ENCODE measurements at regions not wholly inside any gene's neighbourhood (a gene's known extent, or its start where the extent isn't known, plus 50 kb on each side); places are given as distances from the start of the nearest gene placed in this dataset.
"Not testable (repeated sequence)": the region's sequence is repeated elsewhere in the genome, so short reads cannot be mapped to it uniquely, and the experiment has no call there.

- Histone ChIP-seq H3K4me3 (no peak overlapping the region), H3K27ac (no peak overlapping the region), H3K9me3 (peaks cover 0 to 9% (median 4%) of the 10 kb centered on the region in 4 donors), H3K27me3 (no peaks in the 10 kb centered on the region), H3K4me1 (no peaks in the 10 kb centered on the region), H3K36me3 (no peaks in the 10 kb centered on the region)
- no peak for DNase-seq (ENCODE audit: low spot score in 2 of 2)
- TF ChIP-seq EP300 (IDR thresholded peaks at IDR 0.05) (no peak), CTCF (IDR thresholded peaks at IDR 0.05) (no peak), POLR2A (IDR thresholded peaks at IDR 0.05) (no peak)
- 83 to 87% methylated on average over 3 of the region's 3 CpGs for WGBS, 2 donors
These were observed 327.2 kb downstream of the CENPW start for GRCh38 chr6:126667071-126667470.

- no peak for DNase-seq (ENCODE audit: low spot score in 2 of 2)
- no peak overlapping the region for H3K4me3 ChIP-seq
- H3K9me3 ChIP-seq, result peaks cover 0 to 9% (median 4%) of the 10 kb centered on the region in 4 donors
- TF ChIP-seq CTCF (IDR thresholded peaks at IDR 0.05) (no peak), POLR2A (IDR thresholded peaks at IDR 0.05) (no peak), EP300 (IDR thresholded peaks at IDR 0.05) (no peak)
- no peaks in the 10 kb centered on the region for H3K36me3 ChIP-seq
- H3K27ac ChIP-seq, result no peak overlapping the region
- no peaks in the 10 kb centered on the region for H3K4me1 ChIP-seq
- H3K27me3 ChIP-seq, result no peaks in the 10 kb centered on the region
These were observed 327.8 kb downstream of the CENPW start for GRCh38 chr6:126667728-126668127.

GRCh38 chr6:126672649-126673048 lies 332.7 kb downstream of the CENPW start:
- Histone ChIP-seq H3K27me3 (no peaks in the 10 kb centered on the region), H3K4me1 (no peaks in the 10 kb centered on the region), H3K9me3 (peaks cover 0 to 16% (median 4%) of the 10 kb centered on the region in 4 donors), H3K27ac (no peak overlapping the region), H3K4me3 (no peak overlapping the region), H3K36me3 (no peaks in the 10 kb centered on the region)
- WGBS, 2 donors, result 54 to 56% methylated on average over 1 of the region's 1 CpG
- no peak for DNase-seq (ENCODE audit: low spot score in 2 of 2)
- TF ChIP-seq EP300 (IDR thresholded peaks at IDR 0.05) (no peak), POLR2A (IDR thresholded peaks at IDR 0.05) (no peak), CTCF (IDR thresholded peaks at IDR 0.05) (no peak)

GRCh38 chr6:126673749-126674148 lies 333.8 kb downstream of the CENPW start:
- not testable (repeated sequence) for H3K36me3 ChIP-seq; H3K4me1 ChIP-seq; DNase-seq (ENCODE audit: low spot score in 2 of 2); H3K27me3 ChIP-seq; H3K4me3 ChIP-seq; H3K27ac ChIP-seq
- 90 to 95% methylated on average over 13 of the region's 13 CpGs for WGBS, 2 donors
- peaks cover 0 to 16% (median 4%) of the 10 kb centered on the region in 4 donors for H3K9me3 ChIP-seq

- Histone ChIP-seq H3K27ac (no peak overlapping the region), H3K4me1 (no peaks in the 10 kb centered on the region), H3K9me3 (peaks cover 0 to 5% (median 0%) of the 10 kb centered on the region in 4 donors), H3K4me3 (no peak overlapping the region), H3K36me3 (no peaks in the 10 kb centered on the region), H3K27me3 (no peaks in the 10 kb centered on the region)
- no peak for DNase-seq (ENCODE audit: low spot score in 2 of 2)
- WGBS, 2 donors, result 86 to 95% methylated on average over 2 of the region's 2 CpGs
- TF ChIP-seq EP300 (IDR thresholded peaks at IDR 0.05) (peak in 1 of 2 donors; percentile 28), POLR2A (IDR thresholded peaks at IDR 0.05) (no peak)
These were observed 342.5 kb downstream of the CENPW start for GRCh38 chr6:126682440-126682839.

- TF ChIP-seq CTCF (IDR thresholded peaks at IDR 0.05) (no peak), POLR2A (IDR thresholded peaks at IDR 0.05) (no peak), EP300 (IDR thresholded peaks at IDR 0.05) (no peak)
- no peaks in the 10 kb centered on the region for H3K36me3 ChIP-seq
- no peaks in the 10 kb centered on the region for H3K27me3 ChIP-seq
- H3K4me1 ChIP-seq, result no peaks in the 10 kb centered on the region
- DNase-seq (ENCODE audit: low spot score in 2 of 2), result no peak
- no peak overlapping the region for H3K27ac ChIP-seq
- no peak overlapping the region for H3K4me3 ChIP-seq
- peaks cover 0 to 9% (median 2%) of the 10 kb centered on the region in 4 donors for H3K9me3 ChIP-seq
- 68 to 81% methylated on average over 1 of the region's 1 CpG for WGBS, 2 donors
These were observed 345.3 kb downstream of the CENPW start for GRCh38 chr6:126685182-126685581.
